ENCODE measurements at regions not wholly inside any gene's neighbourhood (a gene's known extent, or its start where the extent isn't known, plus 50 kb on each side); places are given as distances from the start of the nearest gene placed in this dataset.

DNA sequence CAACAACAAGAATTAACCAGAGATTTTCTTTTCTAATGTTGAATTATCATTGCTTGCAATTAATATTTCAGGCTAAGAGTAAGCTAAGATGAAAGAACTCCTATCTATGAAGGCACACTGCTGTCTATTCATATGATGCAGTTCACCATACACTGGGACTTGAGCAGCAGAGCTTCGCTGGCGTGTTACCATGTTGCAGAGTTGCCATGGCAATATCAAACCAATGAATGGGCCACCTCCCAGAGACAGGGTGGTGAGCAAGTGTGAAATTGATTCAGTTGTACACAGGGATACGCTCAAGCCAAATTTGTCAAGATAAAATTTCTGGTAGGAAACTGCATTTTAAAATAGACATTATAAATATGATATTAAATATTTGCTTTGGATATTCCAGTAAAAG is 69.3 kb upstream of the MYO16 start:
- TF ChIP-seq, protein P1, sequence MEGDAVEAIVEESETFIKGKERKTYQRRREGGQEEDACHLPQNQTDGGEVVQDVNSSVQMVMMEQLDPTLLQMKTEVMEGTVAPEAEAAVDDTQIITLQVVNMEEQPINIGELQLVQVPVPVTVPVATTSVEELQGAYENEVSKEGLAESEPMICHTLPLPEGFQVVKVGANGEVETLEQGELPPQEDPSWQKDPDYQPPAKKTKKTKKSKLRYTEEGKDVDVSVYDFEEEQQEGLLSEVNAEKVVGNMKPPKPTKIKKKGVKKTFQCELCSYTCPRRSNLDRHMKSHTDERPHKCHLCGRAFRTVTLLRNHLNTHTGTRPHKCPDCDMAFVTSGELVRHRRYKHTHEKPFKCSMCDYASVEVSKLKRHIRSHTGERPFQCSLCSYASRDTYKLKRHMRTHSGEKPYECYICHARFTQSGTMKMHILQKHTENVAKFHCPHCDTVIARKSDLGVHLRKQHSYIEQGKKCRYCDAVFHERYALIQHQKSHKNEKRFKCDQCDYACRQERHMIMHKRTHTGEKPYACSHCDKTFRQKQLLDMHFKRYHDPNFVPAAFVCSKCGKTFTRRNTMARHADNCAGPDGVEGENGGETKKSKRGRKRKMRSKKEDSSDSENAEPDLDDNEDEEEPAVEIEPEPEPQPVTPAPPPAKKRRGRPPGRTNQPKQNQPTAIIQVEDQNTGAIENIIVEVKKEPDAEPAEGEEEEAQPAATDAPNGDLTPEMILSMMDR (IDR thresholded peaks at IDR 0.05), result no peak
- TF ChIP-seq EZH2phosphoT487 (IDR thresholded peaks at IDR 0.05) (no peak), EZH2 (IDR thresholded peaks at IDR 0.05) (no peak)

Measured in neural progenitor cell (in vitro differentiated cells).